PC-9 (cell line): ENCODE measurements at regions not wholly inside any gene's neighbourhood (a gene's known extent, or its start where the extent isn't known, plus 50 kb on each side); places are given as distances from the start of the nearest gene placed in this dataset.

Source experiments
- BruUV-seq: library from RNA; stranded (reverse); fragments of 400-500 nt; replicated peaks from 2 replicates; lab custom pipeline; 2021; lab: Mats Ljungman, UMichigan
- CTCF ChIA-PET: fragments of 300-600 bp; sonication (Branson Sonifier 250); formaldehyde crosslinking; loops from one replicate; lab custom pipeline; 2022; ENCODE audit warnings: antibody characterized with exemption; lab: Charles Lee
- POLR2A ChIA-PET: fragments of 300-600 bp; sonication (Branson Sonifier 250); formaldehyde crosslinking; loops from one replicate; lab custom pipeline; 2022; ENCODE audit warnings: antibody characterized with exemption; ENCODE audit not compliant: unreplicated experiment; lab: Charles Lee
- DNase-seq, 2 experiments: peaks; one replicate each; pipeline versions ENCODE4 v3.0.0 to v3.0.0-alpha.2; 2015 to 2022; ENCODE audit warnings: mixed read lengths in 1 of 2
- H2AFZ ChIP-seq: fragments of 200-600 bp; sonication (generic); 2 replicates; pipeline ENCODE4 v1.8.1; 2017; ENCODE audit warnings: antibody characterized with exemption
- H3F3A ChIP-seq: fragments of 200-600 bp; sonication (generic); 2 replicates; pipeline ENCODE4 v1.8.1; 2017; ENCODE audit warnings: antibody characterized with exemption, mild to moderate bottlenecking, low read depth; ENCODE audit not compliant: insufficient read depth
- H3K27ac ChIP-seq: fragments of 200-600 bp; sonication (generic); 2 replicates; pipeline ENCODE4 v1.6.1; 2016; ENCODE audit warnings: mixed run types
- H3K27me3 ChIP-seq: fragments of 200-600 bp; sonication (generic); 2 replicates; pipeline ENCODE4 v1.6.1; 2016; ENCODE audit warnings: low read depth, mixed run types; ENCODE audit not compliant: insufficient read depth
- H3K36me3 ChIP-seq: fragments of 200-600 bp; sonication (generic); 2 replicates; pipeline ENCODE4 v1.6.1; 2016; ENCODE audit warnings: low read depth, mixed run types
- H3K4me1 ChIP-seq: fragments of 200-600 bp; sonication (generic); replicated peaks from 2 replicates; pipeline ENCODE4 v1.6.1; 2016; ENCODE audit warnings: mixed run types; ENCODE audit not compliant: insufficient read depth
- H3K4me2 ChIP-seq: fragments of 200-600 bp; sonication (generic); 2 replicates; pipeline ENCODE4 v1.6.1; 2017; ENCODE audit warnings: mixed run types
- H3K4me3 ChIP-seq: fragments of 200-600 bp; sonication (generic); 2 replicates; pipeline ENCODE4 v1.6.1; 2016; ENCODE audit warnings: mixed run types
- H3K79me2 ChIP-seq: fragments of 200-600 bp; sonication (generic); 2 replicates; pipeline ENCODE4 v1.6.1; 2017; ENCODE audit warnings: low read depth, mixed run types
- H3K9me2 ChIP-seq: fragments of 200-600 bp; sonication (generic); 2 replicates; pipeline ENCODE4 v1.8.1; 2017; ENCODE audit warnings: mild to moderate bottlenecking; ENCODE audit not compliant: insufficient read depth
- H3K9me3 ChIP-seq: fragments of 200-600 bp; sonication (generic); 2 replicates; pipeline ENCODE4 v1.8.1; 2016; ENCODE audit warnings: low read depth; ENCODE audit not compliant: insufficient read depth
- H4K20me1 ChIP-seq: fragments of 200-600 bp; sonication (generic); 2 replicates; pipeline ENCODE4 v1.8.1; 2017; ENCODE audit not compliant: insufficient read depth
- EZH2 ChIP-seq: fragments of 200-600 bp; sonication (generic); IDR thresholded peaks from 2 replicates; pipeline ENCODE4 v1.8.0; 2017; ENCODE audit warnings: antibody characterized with exemption, low read depth
- intact Hi-C: fragments of 100-400 bp; cut with micrococcal nuclease; formaldehyde crosslinking; loops from one replicate; pipeline ENCODE4 v1.10.0; 2022; ENCODE audit not compliant: unreplicated experiment
- TF ChIP-seq, protein P1 (sequence below): fragments of 200-600 bp; sonication (generic); conservative IDR thresholded peaks from 2 replicates; pipeline ENCODE4 v1.6.1; 2017; ENCODE audit warnings: mixed run types, antibody characterized with exemption, mild to moderate bottlenecking, moderate library complexity

GRCh38 chr11:110859998-110860397 is 147.8 kb upstream of the ARHGAP20 start:
- intact Hi-C loops, result no loop called here
- no peak overlapping the region for H3K4me2 ChIP-seq
- H3K9me3 ChIP-seq, result no peaks in the 10 kb centered on the region
- no peaks in the 10 kb centered on the region for H3K27me3 ChIP-seq
- no peak for DNase-seq
- H3K79me2 ChIP-seq, result no peaks in the 10 kb centered on the region
- H3K4me3 ChIP-seq, result no peak overlapping the region
- H3K36me3 ChIP-seq, result no peaks in the 10 kb centered on the region
- H3K9me2 ChIP-seq, result no peaks in the 10 kb centered on the region
- ChIA-PET POLR2A (no interaction called here), CTCF (no interaction called here)
- no peak overlapping the region for H2AFZ ChIP-seq
- no peaks in the 10 kb centered on the region for H4K20me1 ChIP-seq
- no peaks in the 10 kb centered on the region for H3F3A ChIP-seq
- no peak overlapping the region for H3K27ac ChIP-seq
- no peak for TF ChIP-seq EZH2
- TF ChIP-seq, protein P1, sequence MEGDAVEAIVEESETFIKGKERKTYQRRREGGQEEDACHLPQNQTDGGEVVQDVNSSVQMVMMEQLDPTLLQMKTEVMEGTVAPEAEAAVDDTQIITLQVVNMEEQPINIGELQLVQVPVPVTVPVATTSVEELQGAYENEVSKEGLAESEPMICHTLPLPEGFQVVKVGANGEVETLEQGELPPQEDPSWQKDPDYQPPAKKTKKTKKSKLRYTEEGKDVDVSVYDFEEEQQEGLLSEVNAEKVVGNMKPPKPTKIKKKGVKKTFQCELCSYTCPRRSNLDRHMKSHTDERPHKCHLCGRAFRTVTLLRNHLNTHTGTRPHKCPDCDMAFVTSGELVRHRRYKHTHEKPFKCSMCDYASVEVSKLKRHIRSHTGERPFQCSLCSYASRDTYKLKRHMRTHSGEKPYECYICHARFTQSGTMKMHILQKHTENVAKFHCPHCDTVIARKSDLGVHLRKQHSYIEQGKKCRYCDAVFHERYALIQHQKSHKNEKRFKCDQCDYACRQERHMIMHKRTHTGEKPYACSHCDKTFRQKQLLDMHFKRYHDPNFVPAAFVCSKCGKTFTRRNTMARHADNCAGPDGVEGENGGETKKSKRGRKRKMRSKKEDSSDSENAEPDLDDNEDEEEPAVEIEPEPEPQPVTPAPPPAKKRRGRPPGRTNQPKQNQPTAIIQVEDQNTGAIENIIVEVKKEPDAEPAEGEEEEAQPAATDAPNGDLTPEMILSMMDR, result no peak
- H3K4me1 ChIP-seq, result no peaks in the 10 kb centered on the region
- no TSS peak for BruUV-seq

DNA sequence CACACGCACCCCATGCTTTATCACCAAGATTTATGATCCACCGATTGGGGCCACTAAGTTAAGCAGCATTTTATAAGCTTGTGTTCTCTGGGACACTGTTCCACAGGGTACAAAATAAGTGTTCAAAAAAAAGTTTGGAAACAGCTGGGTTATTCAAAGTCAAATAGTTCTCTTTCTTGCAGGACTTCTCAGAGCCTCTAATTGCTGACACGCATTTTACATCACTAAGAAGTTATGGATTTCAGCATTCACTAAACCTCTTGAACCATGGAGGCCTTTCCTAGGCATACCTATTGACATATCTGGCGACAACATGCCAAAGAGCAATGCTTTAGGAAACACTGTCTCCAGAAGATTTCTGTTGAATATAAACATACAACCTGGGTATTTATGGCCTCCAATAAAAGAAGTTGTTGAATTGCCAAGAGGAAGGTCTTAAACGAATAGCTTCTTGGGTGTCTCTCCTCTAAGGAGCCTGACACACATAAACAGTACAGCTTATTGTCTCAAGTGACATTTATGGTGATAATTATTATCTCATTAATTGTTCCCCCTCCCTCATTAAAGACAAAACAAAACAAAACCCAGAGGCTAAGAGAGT is 147.1 kb upstream of the ARHGAP20 start:
- CTCF ChIA-PET, result no interaction called here

GRCh38 chr11:110858547-110858921 is 146.3 kb upstream of the ARHGAP20 start:
- Histone ChIP-seq H3K79me2 (no peaks in the 10 kb centered on the region), H3K4me1 (no peaks in the 10 kb centered on the region), H3K4me3 (no peak overlapping the region), H2AFZ (no peak overlapping the region), H4K20me1 (no peaks in the 10 kb centered on the region), H3K27me3 (no peaks in the 10 kb centered on the region), H3K9me2 (no peaks in the 10 kb centered on the region), H3F3A (no peaks in the 10 kb centered on the region), H3K36me3 (no peaks in the 10 kb centered on the region), H3K4me2 (no peak overlapping the region), H3K27ac (no peak overlapping the region), H3K9me3 (no peaks in the 10 kb centered on the region)
- ChIA-PET CTCF (no interaction called here), POLR2A (no interaction called here)
- BruUV-seq, result no TSS peak
- DNase-seq, result no peak
- TF ChIP-seq, protein P1, result no peak
- no peak for TF ChIP-seq EZH2
- intact Hi-C loops, result no loop called here

More for the DNA sequence above, 147.1 kb upstream of the ARHGAP20 start:
- Histone ChIP-seq H3K36me3 (no peaks in the 10 kb centered on the region), H3F3A (no peaks in the 10 kb centered on the region), H3K4me1 (no peaks in the 10 kb centered on the region), H3K27ac (no peak overlapping the region), H3K9me2 (no peaks in the 10 kb centered on the region), H2AFZ (no peak overlapping the region), H3K9me3 (no peaks in the 10 kb centered on the region), H3K4me3 (no peak overlapping the region), H4K20me1 (no peaks in the 10 kb centered on the region), H3K4me2 (no peak overlapping the region), H3K79me2 (no peaks in the 10 kb centered on the region), H3K27me3 (no peaks in the 10 kb centered on the region)
- intact Hi-C loops, result no loop called here
- POLR2A ChIA-PET, result no interaction called here
- DNase-seq, result no peak
- BruUV-seq, result no TSS peak
- TF ChIP-seq, protein P1, result no peak
- no peak for TF ChIP-seq EZH2
